ENCODE measurements at regions not wholly inside any gene's neighbourhood (a gene's known extent, or its start where the extent isn't known, plus 50 kb on each side); places are given as distances from the start of the nearest gene placed in this dataset.

GRCh38 chr20:4606051-4606450, 80.2 kb upstream of the PRNP start:
- Histone ChIP-seq H3F3A (ENCODE audit: insufficient read depth, low read length, poor library complexity, severe bottlenecking) (no peaks in the 10 kb centered on the region), H3K27me3 (ENCODE audit: insufficient read depth, low read depth, low read length) (no peaks in the 10 kb centered on the region), H4K20me1 (ENCODE audit: insufficient read depth) (no peaks in the 10 kb centered on the region), H3K4me3 (ENCODE audit: low read length) (no peak overlapping the region), H2AFZ (ENCODE audit: low read depth, low read length) (no peak overlapping the region), H3K27ac (ENCODE audit: low read length) (no peak overlapping the region), H3K9me3 (ENCODE audit: low read length) (no peaks in the 10 kb centered on the region), H3K9ac (ENCODE audit: low read length) (no peak overlapping the region), H3K4me2 (ENCODE audit: low read length) (no peak overlapping the region), H3K36me3 (ENCODE audit: insufficient read depth, low read length) (no peaks in the 10 kb centered on the region), H3K9me2 (ENCODE audit: insufficient read depth, low read length) (no peaks in the 10 kb centered on the region), H3K79me2 (replicated peaks; ENCODE audit: insufficient read depth, low read length) (no peaks in the 10 kb centered on the region)
- no peak for TF ChIP-seq TAF1 (IDR thresholded peaks at IDR 0.05; ENCODE audit: low read depth)
- no peak for TF ChIP-seq EZH2 (IDR thresholded peaks at IDR 0.05; ENCODE audit: borderline replicate concordance, insufficient read depth, low read length, poor library complexity, severe bottlenecking)
- TF ChIP-seq CTCF (IDR thresholded peaks at IDR 0.05; ENCODE audit: poor library complexity, severe bottlenecking) = no peak
- no peak for TF ChIP-seq MXI1 (conservative IDR thresholded peaks at IDR 0.05; ENCODE audit: poor library complexity, severe bottlenecking)
- TF ChIP-seq EP300 (conservative IDR thresholded peaks at IDR 0.05; ENCODE audit: poor library complexity, severe bottlenecking) = no peak
- no peak for TF ChIP-seq POLR2AphosphoS5 (IDR thresholded peaks at IDR 0.05)
- no peak for TF ChIP-seq RAD21 (conservative IDR thresholded peaks at IDR 0.05)
- no peak for TF ChIP-seq SMC3 (conservative IDR thresholded peaks at IDR 0.05; ENCODE audit: poor library complexity)
- TF ChIP-seq REST (IDR thresholded peaks at IDR 0.05; ENCODE audit: borderline replicate concordance) = no peak

- H3K9ac ChIP-seq (ENCODE audit: low read length) = no peak overlapping the region
- H3K36me3 ChIP-seq (ENCODE audit: insufficient read depth, low read length) = no peaks in the 10 kb centered on the region
- H4K20me1 ChIP-seq (ENCODE audit: insufficient read depth) = no peaks in the 10 kb centered on the region
- H3K9me3 ChIP-seq (ENCODE audit: low read length) = no peaks in the 10 kb centered on the region
- H3K79me2 ChIP-seq (replicated peaks; ENCODE audit: insufficient read depth, low read length) = no peaks in the 10 kb centered on the region
- no peak overlapping the region for H3K27ac ChIP-seq (ENCODE audit: low read length)
- TF ChIP-seq EP300 (conservative IDR thresholded peaks at IDR 0.05; ENCODE audit: poor library complexity, severe bottlenecking) (no peak), TAF1 (IDR thresholded peaks at IDR 0.05; ENCODE audit: low read depth) (no peak), SMC3 (conservative IDR thresholded peaks at IDR 0.05; ENCODE audit: poor library complexity) (no peak)
- no peak overlapping the region for H3K4me2 ChIP-seq (ENCODE audit: low read length)
- no peak overlapping the region for H2AFZ ChIP-seq (ENCODE audit: low read depth, low read length)
- no peaks in the 10 kb centered on the region for H3F3A ChIP-seq (ENCODE audit: insufficient read depth, low read length, poor library complexity, severe bottlenecking)
- H3K9me2 ChIP-seq (ENCODE audit: insufficient read depth, low read length) = no peaks in the 10 kb centered on the region
- no peak overlapping the region for H3K4me3 ChIP-seq (ENCODE audit: low read length)
- H3K27me3 ChIP-seq (ENCODE audit: insufficient read depth, low read depth, low read length) = no peaks in the 10 kb centered on the region
Observed at GRCh38 chr20:4605166-4605565, 81.1 kb upstream of the PRNP start.

GRCh38 chr20:4604580-4604979, 81.7 kb upstream of the PRNP start:
- TF ChIP-seq REST (IDR thresholded peaks at IDR 0.05; ENCODE audit: borderline replicate concordance) = no peak
- TF ChIP-seq MXI1 (conservative IDR thresholded peaks at IDR 0.05; ENCODE audit: poor library complexity, severe bottlenecking) = no peak
- TF ChIP-seq CTCF (IDR thresholded peaks at IDR 0.05; ENCODE audit: poor library complexity, severe bottlenecking) = no peak
- no peak for TF ChIP-seq TAF1 (IDR thresholded peaks at IDR 0.05; ENCODE audit: low read depth)
- no peak for TF ChIP-seq SMC3 (conservative IDR thresholded peaks at IDR 0.05; ENCODE audit: poor library complexity)
- TF ChIP-seq POLR2AphosphoS5 (IDR thresholded peaks at IDR 0.05) = no peak
- TF ChIP-seq EP300 (conservative IDR thresholded peaks at IDR 0.05; ENCODE audit: poor library complexity, severe bottlenecking) = no peak
- TF ChIP-seq EZH2 (IDR thresholded peaks at IDR 0.05; ENCODE audit: borderline replicate concordance, insufficient read depth, low read length, poor library complexity, severe bottlenecking) = no peak
- no peak for TF ChIP-seq RAD21 (conservative IDR thresholded peaks at IDR 0.05)
- no peak overlapping the region for H3K27ac ChIP-seq (ENCODE audit: low read length)
- no peaks in the 10 kb centered on the region for H4K20me1 ChIP-seq (ENCODE audit: insufficient read depth)
- H3K9me2 ChIP-seq (ENCODE audit: insufficient read depth, low read length) = no peaks in the 10 kb centered on the region
- H3K9me3 ChIP-seq (ENCODE audit: low read length) = no peaks in the 10 kb centered on the region
- H3F3A ChIP-seq (ENCODE audit: insufficient read depth, low read length, poor library complexity, severe bottlenecking) = no peaks in the 10 kb centered on the region
- no peaks in the 10 kb centered on the region for H3K27me3 ChIP-seq (ENCODE audit: insufficient read depth, low read depth, low read length)
- no peak overlapping the region for H3K4me3 ChIP-seq (ENCODE audit: low read length)
- no peak overlapping the region for H3K9ac ChIP-seq (ENCODE audit: low read length)
- H3K79me2 ChIP-seq (replicated peaks; ENCODE audit: insufficient read depth, low read length) = no peaks in the 10 kb centered on the region
- no peak overlapping the region for H3K4me2 ChIP-seq (ENCODE audit: low read length)
- H2AFZ ChIP-seq (ENCODE audit: low read depth, low read length) = no peak overlapping the region
- no peaks in the 10 kb centered on the region for H3K36me3 ChIP-seq (ENCODE audit: insufficient read depth, low read length)
